ENCODE measurements at regions not wholly inside any gene's neighbourhood (a gene's known extent, or its start where the extent isn't known, plus 50 kb on each side); places are given as distances from the start of the nearest gene placed in this dataset.
"Not testable (repeated sequence)": the region's sequence is repeated elsewhere in the genome, so short reads cannot be mapped to it uniquely, and the experiment has no call there.

GRCh38 chr9:66152406-66152805 lies 415.5 kb downstream of the FOXD4L4 start:
- DNase-seq, H3K36me3 ChIP-seq, H3K4me3 ChIP-seq, H3K9me3 ChIP-seq, H3K27me3 ChIP-seq, H3K4me1 ChIP-seq, H3K27ac ChIP-seq: not testable (repeated sequence)

- H3K36me3 ChIP-seq, H3K27me3 ChIP-seq, H3K4me1 ChIP-seq, H3K9me3 ChIP-seq, H3K27ac ChIP-seq: not testable (repeated sequence)
- TF ChIP-seq CTCF (IDR thresholded peaks at IDR 0.05) = peak in 3 of 6 experiments; percentile 6 to 41 (median 28)
- peak overlapping the region in 2 of 4 donors; percentile 20 to 35 for H3K4me3 ChIP-seq
- DNase-seq = peak in 2 of 3 donors; percentile 40 to 69
These were observed 416.2 kb downstream of the FOXD4L4 start for GRCh38 chr9:66153021-66153725.

GRCh38 chr9:66153971-66154691 lies 417.2 kb downstream of the FOXD4L4 start:
- not testable (repeated sequence) for H3K27ac ChIP-seq, DNase-seq, H3K36me3 ChIP-seq, H3K27me3 ChIP-seq, H3K9me3 ChIP-seq, H3K4me1 ChIP-seq
- H3K4me3 ChIP-seq = peak overlapping the region in 3 of 4 donors; percentile 14 to 47 (median 20)

- H3K36me3 ChIP-seq, H3K27me3 ChIP-seq, DNase-seq, H3K9me3 ChIP-seq, H3K4me3 ChIP-seq, H3K27ac ChIP-seq, H3K4me1 ChIP-seq: not testable (repeated sequence)
These were observed 445.4 kb downstream of the FOXD4L4 start for GRCh38 chr9:66182316-66182715.

GRCh38 chr9:66183648-66184047 lies 446.7 kb downstream of the FOXD4L4 start:
- H3K4me1 ChIP-seq, DNase-seq, H3K36me3 ChIP-seq, H3K27me3 ChIP-seq, H3K9me3 ChIP-seq, H3K4me3 ChIP-seq, H3K27ac ChIP-seq: not testable (repeated sequence)

- not testable (repeated sequence) for H3K27ac ChIP-seq, H3K27me3 ChIP-seq, H3K9me3 ChIP-seq, H3K36me3 ChIP-seq, DNase-seq, H3K4me3 ChIP-seq, H3K4me1 ChIP-seq
These were observed 460.3 kb downstream of the FOXD4L4 start for GRCh38 chr9:66197199-66197598.

GRCh38 chr9:66198421-66198820 lies 461.5 kb downstream of the FOXD4L4 start:
- not testable (repeated sequence) for H3K4me3 ChIP-seq, H3K4me1 ChIP-seq, DNase-seq, H3K36me3 ChIP-seq, H3K9me3 ChIP-seq, H3K27me3 ChIP-seq, H3K27ac ChIP-seq

- H3K4me1 ChIP-seq, H3K27me3 ChIP-seq, DNase-seq, H3K27ac ChIP-seq, H3K4me3 ChIP-seq, H3K36me3 ChIP-seq, H3K9me3 ChIP-seq: not testable (repeated sequence)
These were observed 469.7 kb downstream of the FOXD4L4 start for GRCh38 chr9:66206617-66207016.

- not testable (repeated sequence) for H3K27ac ChIP-seq, DNase-seq, H3K4me3 ChIP-seq, H3K4me1 ChIP-seq, H3K9me3 ChIP-seq, H3K36me3 ChIP-seq, H3K27me3 ChIP-seq
These were observed 471.0 kb downstream of the FOXD4L4 start for GRCh38 chr9:66207914-66208313.

GRCh38 chr9:66244763-66245162 lies 507.8 kb downstream of the FOXD4L4 start:
- H3K4me1 ChIP-seq, H3K4me3 ChIP-seq, H3K27ac ChIP-seq, H3K27me3 ChIP-seq, H3K9me3 ChIP-seq, H3K36me3 ChIP-seq: not testable (repeated sequence)
- DNase-seq = peak in 1 of 3 donors; percentile 41

- not testable (repeated sequence) for H3K9me3 ChIP-seq, H3K36me3 ChIP-seq, DNase-seq, H3K27me3 ChIP-seq, H3K4me1 ChIP-seq, H3K27ac ChIP-seq, H3K4me3 ChIP-seq
These were observed 508.5 kb downstream of the FOXD4L4 start for GRCh38 chr9:66245481-66245880.

GRCh38 chr9:66257581-66257980 lies 520.6 kb downstream of the FOXD4L4 start:
- H3K36me3 ChIP-seq, H3K4me3 ChIP-seq, H3K9me3 ChIP-seq, H3K27ac ChIP-seq, H3K27me3 ChIP-seq, H3K4me1 ChIP-seq, DNase-seq: not testable (repeated sequence)

GRCh38 chr9:66261576-66261975 lies 524.6 kb downstream of the FOXD4L4 start:
- not testable (repeated sequence) for DNase-seq, H3K4me3 ChIP-seq, H3K27me3 ChIP-seq

GRCh38 chr9:66263621-66264020 lies 526.7 kb downstream of the FOXD4L4 start:
- not testable (repeated sequence) for H3K4me3 ChIP-seq, H3K4me1 ChIP-seq, H3K27ac ChIP-seq, H3K9me3 ChIP-seq, H3K27me3 ChIP-seq, H3K36me3 ChIP-seq
- DNase-seq = peak in 1 of 3 donors; percentile 19

More at GRCh38 chr9:66261576-66261975, 524.6 kb downstream of the FOXD4L4 start:
- H3K36me3 ChIP-seq, H3K27ac ChIP-seq, H3K4me1 ChIP-seq, H3K9me3 ChIP-seq: not testable (repeated sequence)

Measured in Peyer's patch (tissue), 4 donors.